ENCODE measurements at regions not wholly inside any gene's neighbourhood (a gene's known extent, or its start where the extent isn't known, plus 50 kb on each side); places are given as distances from the start of the nearest gene placed in this dataset.

- no peak for DNase-seq
Measured at GRCh38 chr3:102233881-102234280, 200.9 kb upstream of the ZPLD1 start.

- no peak for DNase-seq
Measured at GRCh38 chr3:102235679-102236078, 199.1 kb upstream of the ZPLD1 start.

- no peak for DNase-seq
Measured at GRCh38 chr3:102237181-102237580, 197.6 kb upstream of the ZPLD1 start.

GRCh38 chr3:102237838-102238237 lies 197.0 kb upstream of the ZPLD1 start:
- no peak for DNase-seq

- no peak for DNase-seq
Measured at GRCh38 chr3:102238362-102238761, 196.5 kb upstream of the ZPLD1 start.

- no peak for DNase-seq
Measured at GRCh38 chr3:102240720-102241119, 194.1 kb upstream of the ZPLD1 start.

GRCh38 chr3:102248981-102249705 lies 185.7 kb upstream of the ZPLD1 start:
- no peak for DNase-seq

- no peak for DNase-seq
Measured at GRCh38 chr3:102255736-102256135, 179.1 kb upstream of the ZPLD1 start.

- DNase-seq: no peak
Measured at GRCh38 chr3:102258666-102259227, 176.1 kb upstream of the ZPLD1 start.

GRCh38 chr3:102259663-102260062 lies 175.2 kb upstream of the ZPLD1 start:
- DNase-seq: no peak

- no peak for DNase-seq
Measured at GRCh38 chr3:102265720-102266119, 169.1 kb upstream of the ZPLD1 start.

GRCh38 chr3:102269406-102269805 lies 165.4 kb upstream of the ZPLD1 start:
- no peak for DNase-seq

- DNase-seq: no peak
Measured at GRCh38 chr3:102290241-102290640, 144.6 kb upstream of the ZPLD1 start.

GRCh38 chr3:102295756-102296155 lies 139.1 kb upstream of the ZPLD1 start:
- DNase-seq: no peak

GRCh38 chr3:102297072-102297658 lies 137.7 kb upstream of the ZPLD1 start:
- DNase-seq: no peak

GRCh38 chr3:102299125-102299877 lies 135.5 kb upstream of the ZPLD1 start:
- no peak for DNase-seq

- no peak for DNase-seq
Measured at GRCh38 chr3:102301155-102301880, 133.5 kb upstream of the ZPLD1 start.

- DNase-seq: no peak
Measured at GRCh38 chr3:102302020-102302419, 132.8 kb upstream of the ZPLD1 start.

- no peak for DNase-seq
Measured at GRCh38 chr3:102304550-102304949, 130.3 kb upstream of the ZPLD1 start.

- no peak for DNase-seq
Measured at GRCh38 chr3:102307442-102307841, 127.4 kb upstream of the ZPLD1 start.

- no peak for DNase-seq
Measured at GRCh38 chr3:102329066-102329465, 105.7 kb upstream of the ZPLD1 start.

GRCh38 chr3:102329561-102329960 lies 105.3 kb upstream of the ZPLD1 start:
- DNase-seq: no peak
